H9 (cell line): ENCODE measurements at regions not wholly inside any gene's neighbourhood (a gene's known extent, or its start where the extent isn't known, plus 50 kb on each side); places are given as distances from the start of the nearest gene placed in this dataset.
A peak's percentile ranks its signal among the peaks of the same experiment; 100 is the strongest.

Experiments
- DNase-seq: peaks from one replicate; pipeline ENCODE4 v3.0.0-alpha.2; 2017
- H2AFZ ChIP-seq: one replicate; pipeline ENCODE4 v1.6.1; 2013; ENCODE audit warnings: mild to moderate bottlenecking, low read length, control low read depth, moderate library complexity
- H2AK5ac ChIP-seq: 2 replicates; pipeline ENCODE4 v1.6.1; 2013; ENCODE audit warnings: low read length, control low read depth, mixed read lengths; ENCODE audit not compliant: insufficient read length
- H2BK120ac ChIP-seq: one replicate; pipeline ENCODE4 v1.6.1; 2013; ENCODE audit warnings: low read depth, mild to moderate bottlenecking, low read length, control low read depth, inconsistent platforms; ENCODE audit not compliant: poor library complexity, severe bottlenecking
- H2BK12ac ChIP-seq: 2 replicates; pipeline ENCODE4 v1.6.1; 2013; ENCODE audit warnings: low read length, control low read depth, mixed read lengths, low read depth; ENCODE audit not compliant: insufficient read length
- H2BK15ac ChIP-seq: 2 replicates; pipeline ENCODE4 v1.6.1; 2013; ENCODE audit warnings: low read depth, low read length, control low read depth
- H2BK20ac ChIP-seq: one replicate; pipeline ENCODE4 v1.6.1; 2013; ENCODE audit warnings: low read depth, mild to moderate bottlenecking, low read length, control low read depth, inconsistent platforms; ENCODE audit not compliant: poor library complexity, severe bottlenecking
- H2BK5ac ChIP-seq: 2 replicates; pipeline ENCODE4 v1.6.1; 2013; ENCODE audit warnings: low read length, control low read depth, mixed read lengths; ENCODE audit not compliant: insufficient read length
- H3K14ac ChIP-seq: 2 replicates; pipeline ENCODE4 v1.6.1; 2013; ENCODE audit warnings: low read length, control low read depth; ENCODE audit not compliant: insufficient read depth
- H3K18ac ChIP-seq: 2 replicates; pipeline ENCODE4 v1.6.1; 2013; ENCODE audit warnings: low read depth, mild to moderate bottlenecking, mixed read lengths, low read length, control low read depth; ENCODE audit not compliant: insufficient read length
- H3K23ac ChIP-seq: 2 replicates; pipeline ENCODE4 v1.6.1; 2013; ENCODE audit warnings: low read length, control low read depth, mixed read lengths, low read depth; ENCODE audit not compliant: insufficient read length
- H3K23me2 ChIP-seq: 2 replicates; pipeline ENCODE4 v1.6.1; 2013; ENCODE audit warnings: low read depth, mild to moderate bottlenecking, mixed read lengths, low read length, control low read depth; ENCODE audit not compliant: insufficient read length, poor library complexity, severe bottlenecking
- H3K27ac ChIP-seq: 2 replicates; pipeline ENCODE4 v1.5.1; 2013; ENCODE audit warnings: low read length, control low read depth, mixed read lengths, low read depth; ENCODE audit not compliant: insufficient read length
- H3K27me3 ChIP-seq: 2 replicates; pipeline ENCODE4 v1.6.1; 2013; ENCODE audit warnings: low read length, control low read depth, inconsistent platforms; ENCODE audit not compliant: insufficient read depth
- H3K4ac ChIP-seq: 2 replicates; pipeline ENCODE4 v1.6.1; 2013; ENCODE audit warnings: low read depth, mild to moderate bottlenecking, control low read depth, inconsistent platforms, low read length, moderate library complexity
- H3K4me1 ChIP-seq: 2 replicates; pipeline ENCODE4 v1.6.1; 2013; ENCODE audit warnings: low read length, control low read depth, inconsistent platforms; ENCODE audit not compliant: insufficient read depth
- H3K4me2 ChIP-seq: 2 replicates; pipeline ENCODE4 v1.6.1; 2013; ENCODE audit warnings: low read length, control low read depth, mixed read lengths; ENCODE audit not compliant: insufficient read length, insufficient read depth
- H3K56ac ChIP-seq: 2 replicates; pipeline ENCODE4 v1.6.1; 2013; ENCODE audit warnings: low read depth, mild to moderate bottlenecking, mixed read lengths, low read length, control low read depth; ENCODE audit not compliant: insufficient read length
- H3K79me1 ChIP-seq: 2 replicates; pipeline ENCODE4 v1.6.1; 2013; ENCODE audit warnings: low read depth, mild to moderate bottlenecking, moderate library complexity, low read length, control low read depth, inconsistent platforms; ENCODE audit not compliant: insufficient read depth, poor library complexity, severe bottlenecking
- H3K79me2 ChIP-seq: 2 replicates; pipeline ENCODE4 v1.6.1; 2013; ENCODE audit warnings: low read length, control low read depth, inconsistent platforms; ENCODE audit not compliant: insufficient read depth
- H3K9ac ChIP-seq: 2 replicates; pipeline ENCODE4 v1.6.1; 2013; ENCODE audit warnings: low read length, control low read depth, mixed read lengths; ENCODE audit not compliant: insufficient read length; ENCODE audit errors: extremely low read depth
- H3K9me3 ChIP-seq: one replicate; pipeline ENCODE4 v1.6.1; 2013; ENCODE audit warnings: low read depth, low read length, inconsistent platforms; ENCODE audit not compliant: control insufficient read depth
- H3T11ph ChIP-seq: one replicate; pipeline ENCODE4 v1.6.1; 2013; ENCODE audit warnings: mild to moderate bottlenecking, low read length, control low read depth, inconsistent platforms
- H4K20me1 ChIP-seq: one replicate; pipeline ENCODE4 v1.6.1; 2013; ENCODE audit not compliant: control insufficient read depth, insufficient read length, insufficient read depth
- H4K5ac ChIP-seq: 2 replicates; pipeline ENCODE4 v1.6.1; 2013; ENCODE audit warnings: low read depth, mild to moderate bottlenecking, mixed read lengths, low read length, control low read depth; ENCODE audit not compliant: insufficient read length
- H4K8ac ChIP-seq: replicated peaks from 2 replicates; pipeline ENCODE4 v1.6.1; 2013; ENCODE audit warnings: low read length, control low read depth, mixed read lengths, low read depth; ENCODE audit not compliant: insufficient read length
- H4K91ac ChIP-seq: 2 replicates; pipeline ENCODE4 v1.6.1; 2013; ENCODE audit warnings: low read depth, mild to moderate bottlenecking, moderate library complexity, mixed read lengths, low read length, control low read depth; ENCODE audit not compliant: insufficient read length
- H3K27ac Mint-ChIP-seq, 3 experiments: 2 replicates in 2 of 3; 3 replicates in 1 of 3; pipeline ENCODE4 v1.8.0; 2020 to 2021; ENCODE audit warnings: mixed read lengths in 3 of 3, mild to moderate bottlenecking in 1 of 3, moderate library complexity in 1 of 3
- H3K27me3 Mint-ChIP-seq: 2 replicates; pipeline ENCODE4 v1.8.0; 2021; ENCODE audit warnings: low read depth, mild to moderate bottlenecking, moderate library complexity, mixed read lengths
- H3K36me3 Mint-ChIP-seq, 3 experiments: 2 replicates in 2 of 3; 3 replicates in 1 of 3; pipeline ENCODE4 v1.8.0; 2020 to 2021; ENCODE audit warnings: low read depth in 3 of 3, mixed read lengths in 3 of 3; ENCODE audit not compliant: insufficient read depth in 1 of 3
- H3K4me1 Mint-ChIP-seq, 2 experiments: 2 replicates each; pipeline ENCODE4 v1.8.0; 2020; ENCODE audit warnings: mixed read lengths in 2 of 2
- H3K4me3 Mint-ChIP-seq, 2 experiments: 2 replicates in 1 of 2; 3 replicates in 1 of 2; pipeline ENCODE4 v1.8.0; 2020 to 2021; ENCODE audit warnings: mild to moderate bottlenecking in 2 of 2, mixed read lengths in 2 of 2, moderate library complexity in 1 of 2
- H3K9me3 Mint-ChIP-seq, 2 experiments: 2 replicates in 1 of 2; 3 replicates in 1 of 2; pipeline ENCODE4 v1.8.0; 2020; ENCODE audit warnings: mild to moderate bottlenecking in 2 of 2, mixed read lengths in 2 of 2, moderate library complexity in 1 of 2
- WGBS: extraction: QIAGEN DNeasy Blood & Tissue Kit; methylation state at CpG from one replicate; pipeline ENCODE4 v1.1.7; 2013; ENCODE audit warnings: missing lambda C conversion rate, low lambda C conversion rate, mixed read lengths; ENCODE audit not compliant: insufficient read length; ENCODE audit errors: extremely low coverage; 5-methylcytosine and 5-hydroxymethylcytosine counted together
- TF ChIP-seq, protein P1 (sequence below): fragments of 200-600 bp; sonication (generic); conservative IDR thresholded peaks from 3 replicates; pipeline ENCODE4 v1.8.0; 2021; ENCODE audit warnings: antibody characterized with exemption, mild to moderate bottlenecking

DNA sequence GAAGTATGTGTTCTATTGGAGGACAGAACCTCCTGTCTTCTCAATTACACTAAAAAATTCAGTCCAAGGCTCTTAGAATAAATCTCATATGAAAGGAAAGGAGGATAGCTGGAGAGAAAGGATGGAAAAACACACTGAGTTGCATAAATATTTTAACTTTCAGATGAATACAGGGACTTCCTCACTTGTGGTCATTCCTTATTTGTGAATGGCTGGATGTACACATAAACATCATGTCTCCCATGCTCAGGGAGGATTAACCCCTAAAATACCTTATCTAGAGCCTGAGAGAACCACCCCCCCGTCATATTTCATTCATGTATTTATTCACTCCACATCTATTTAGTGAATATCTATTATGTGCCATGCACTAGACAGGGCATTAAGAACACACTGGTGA, 217.6 kb upstream of the CITED2 start:
- Histone ChIP-seq H3K14ac (no peak overlapping the region), H3K4me2 (no peak overlapping the region), H3K9ac (no peak overlapping the region), H2BK120ac (no peak overlapping the region), H4K5ac (no peak overlapping the region), H4K20me1 (no peaks in the 10 kb centered on the region), H3K27ac (no peak overlapping the region), H3K4ac (no peak overlapping the region), H3K56ac (no peak overlapping the region), H4K8ac (no peak overlapping the region), H3K79me2 (no peaks in the 10 kb centered on the region), H2AK5ac (no peak overlapping the region), H3T11ph (no peak overlapping the region), H3K4me1 (no peaks in the 10 kb centered on the region; the same call in 1 of the 2 replicates), H3K23ac (no peak overlapping the region), H2BK12ac (no peak overlapping the region), H3K27me3 (no peaks in the 10 kb centered on the region), H4K91ac (no peak overlapping the region), H2BK5ac (no peak overlapping the region), H2BK15ac (no peak overlapping the region), H2BK20ac (no peak overlapping the region), H3K9me3 (no peaks in the 10 kb centered on the region), H2AFZ (no peak overlapping the region), H3K18ac (no peak overlapping the region), H3K79me1 (no peaks in the 10 kb centered on the region), H3K23me2 (no peaks in the 10 kb centered on the region)
- DNase-seq: no peak
- Mint-ChIP-seq H3K9me3 (no peaks in the 10 kb centered on the region; a peak in 1 of 5 replicates), H3K36me3 (no peaks in the 10 kb centered on the region; a peak in 1 of 7 replicates), H3K27ac (peak overlapping the region in 1 of 3 experiments; percentile 4; a peak in 1 of 7 replicates), H3K4me1 (peaks cover 16 to 28% of the 10 kb centered on the region in 2 experiments), H3K4me3 (no peak overlapping the region), H3K27me3 (no peaks in the 10 kb centered on the region)
- TF ChIP-seq, protein P1, sequence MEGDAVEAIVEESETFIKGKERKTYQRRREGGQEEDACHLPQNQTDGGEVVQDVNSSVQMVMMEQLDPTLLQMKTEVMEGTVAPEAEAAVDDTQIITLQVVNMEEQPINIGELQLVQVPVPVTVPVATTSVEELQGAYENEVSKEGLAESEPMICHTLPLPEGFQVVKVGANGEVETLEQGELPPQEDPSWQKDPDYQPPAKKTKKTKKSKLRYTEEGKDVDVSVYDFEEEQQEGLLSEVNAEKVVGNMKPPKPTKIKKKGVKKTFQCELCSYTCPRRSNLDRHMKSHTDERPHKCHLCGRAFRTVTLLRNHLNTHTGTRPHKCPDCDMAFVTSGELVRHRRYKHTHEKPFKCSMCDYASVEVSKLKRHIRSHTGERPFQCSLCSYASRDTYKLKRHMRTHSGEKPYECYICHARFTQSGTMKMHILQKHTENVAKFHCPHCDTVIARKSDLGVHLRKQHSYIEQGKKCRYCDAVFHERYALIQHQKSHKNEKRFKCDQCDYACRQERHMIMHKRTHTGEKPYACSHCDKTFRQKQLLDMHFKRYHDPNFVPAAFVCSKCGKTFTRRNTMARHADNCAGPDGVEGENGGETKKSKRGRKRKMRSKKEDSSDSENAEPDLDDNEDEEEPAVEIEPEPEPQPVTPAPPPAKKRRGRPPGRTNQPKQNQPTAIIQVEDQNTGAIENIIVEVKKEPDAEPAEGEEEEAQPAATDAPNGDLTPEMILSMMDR: no peak
- no CpG with 5 or more reads among the region's 1 CpG for WGBS
